Left lung (tissue), 4 donors: ENCODE measurements at regions not wholly inside any gene's neighbourhood (a gene's known extent, or its start where the extent isn't known, plus 50 kb on each side); places are given as distances from the start of the nearest gene placed in this dataset.

Source experiments
- ATAC-seq: fragments of 200-7000 bp; cut with Tn5 transposase; one replicate; pipeline ENCODE4 v1.9.1; 2020; ENCODE audit warnings: moderate library complexity
- DNase-seq, 4 donors: peaks; one replicate each; pipeline ENCODE4 v3.0.0-alpha.2; 2013 to 2020
- H3K27ac ChIP-seq, 2 donors: fragments of 200-600 bp; sonication (generic) in 1 of 2; one replicate each; pipeline versions ENCODE4 v1.5.0 to v1.8.0; 2020 to 2021
- H3K27me3 ChIP-seq, 2 donors: fragments of 200-600 bp; sonication (generic) in 1 of 2; one replicate each; pipeline versions ENCODE4 v1.5.0 to v1.8.0; 2020 to 2021
- H3K36me3 ChIP-seq, 2 donors: fragments of 200-600 bp; sonication (generic) in 1 of 2; one replicate each; pipeline versions ENCODE4 v1.5.0 to v1.8.0; 2020 to 2021
- H3K4me1 ChIP-seq, 2 donors: fragments of 200-600 bp; one replicate each; pipeline ENCODE4 v1.8.0; 2021
- H3K4me3 ChIP-seq, 2 donors: fragments of 200-600 bp; sonication (generic) in 1 of 2; one replicate each; pipeline versions ENCODE4 v1.5.0 to v1.8.0; 2020 to 2021; ENCODE audit warnings: mild to moderate bottlenecking in 1 of 2
- H3K9me3 ChIP-seq, 2 donors: fragments of 200-600 bp; sonication (generic) in 1 of 2; one replicate each; pipeline versions ENCODE4 v1.5.0 to v1.8.0; 2020 to 2021
- CTCF ChIP-seq, 2 donors: fragments of 200-600 bp; sonication (generic) in 1 of 2; IDR thresholded peaks; one replicate each; pipeline versions ENCODE4 v1.5.0 to v1.8.0; 2021; ENCODE audit warnings: antibody characterized with exemption in 2 of 2
- intact Hi-C, 2 donors: fragments of 100-400 bp; cut with DNase I; formaldehyde crosslinking; loops; one replicate each; pipeline versions ENCODE4 v1.11.2 to v1.14.2; 2022
- donor health status: DM: no; HTN: yes; CAD: no.
- donor health status: DM: no; HTN: no; CAD: no.

- peak in 2 of 4 donors; percentile 58 to 69 for DNase-seq
- Histone ChIP-seq H3K4me1 (no peaks in the 10 kb centered on the region), H3K27me3 (no peaks in the 10 kb centered on the region), H3K4me3 (no peak overlapping the region), H3K9me3 (no peaks in the 10 kb centered on the region), H3K27ac (no peak overlapping the region), H3K36me3 (no peaks in the 10 kb centered on the region)
- intact Hi-C loops, result no loop called here
- no peak for TF ChIP-seq CTCF (IDR thresholded peaks at IDR 0.05)
- ATAC-seq, result no peak
Measured at GRCh38 chr10:65847436-65848230, 1078.2 kb upstream of the LRRTM3 start.

GRCh38 chr10:65858841-65859240, 1067.0 kb upstream of the LRRTM3 start:
- intact Hi-C loops, result no loop called here
- DNase-seq (no peak), ATAC-seq (no peak)
- Histone ChIP-seq H3K9me3 (no peaks in the 10 kb centered on the region), H3K4me1 (no peaks in the 10 kb centered on the region), H3K27me3 (no peaks in the 10 kb centered on the region), H3K27ac (no peak overlapping the region), H3K36me3 (no peaks in the 10 kb centered on the region), H3K4me3 (no peak overlapping the region)
- no peak for TF ChIP-seq CTCF (IDR thresholded peaks at IDR 0.05)

- Histone ChIP-seq H3K4me1 (no peaks in the 10 kb centered on the region), H3K27ac (no peak overlapping the region), H3K4me3 (no peak overlapping the region), H3K9me3 (no peaks in the 10 kb centered on the region), H3K36me3 (no peaks in the 10 kb centered on the region), H3K27me3 (no peaks in the 10 kb centered on the region)
- intact Hi-C loops, result no loop called here
- DNase-seq (no peak), ATAC-seq (no peak)
- TF ChIP-seq CTCF (IDR thresholded peaks at IDR 0.05), result no peak
Measured at GRCh38 chr10:65861249-65861648, 1064.6 kb upstream of the LRRTM3 start.
